Right ventricle myocardium superior (tissue), 1 donor: ENCODE measurements at regions not wholly inside any gene's neighbourhood (a gene's known extent, or its start where the extent isn't known, plus 50 kb on each side); places are given as distances from the start of the nearest gene placed in this dataset.

Experiments
- ATAC-seq: fragments of 200-7000 bp; cut with Tn5 transposase; one replicate; pipeline ENCODE4 v1.9.1; 2020; ENCODE audit warnings: mild to moderate bottlenecking; ENCODE audit not compliant: poor library complexity
- DNase-seq: peaks from one replicate; pipeline ENCODE4 v3.0.0-alpha.2; 2020
- intact Hi-C: fragments of 100-400 bp; cut with DNase I; formaldehyde crosslinking; loops from one replicate; pipeline ENCODE4 v1.11.2; 2022
- donor health status: DM: no; HTN: yes; CAD: no; lungs with severe emphysema.

DNA sequence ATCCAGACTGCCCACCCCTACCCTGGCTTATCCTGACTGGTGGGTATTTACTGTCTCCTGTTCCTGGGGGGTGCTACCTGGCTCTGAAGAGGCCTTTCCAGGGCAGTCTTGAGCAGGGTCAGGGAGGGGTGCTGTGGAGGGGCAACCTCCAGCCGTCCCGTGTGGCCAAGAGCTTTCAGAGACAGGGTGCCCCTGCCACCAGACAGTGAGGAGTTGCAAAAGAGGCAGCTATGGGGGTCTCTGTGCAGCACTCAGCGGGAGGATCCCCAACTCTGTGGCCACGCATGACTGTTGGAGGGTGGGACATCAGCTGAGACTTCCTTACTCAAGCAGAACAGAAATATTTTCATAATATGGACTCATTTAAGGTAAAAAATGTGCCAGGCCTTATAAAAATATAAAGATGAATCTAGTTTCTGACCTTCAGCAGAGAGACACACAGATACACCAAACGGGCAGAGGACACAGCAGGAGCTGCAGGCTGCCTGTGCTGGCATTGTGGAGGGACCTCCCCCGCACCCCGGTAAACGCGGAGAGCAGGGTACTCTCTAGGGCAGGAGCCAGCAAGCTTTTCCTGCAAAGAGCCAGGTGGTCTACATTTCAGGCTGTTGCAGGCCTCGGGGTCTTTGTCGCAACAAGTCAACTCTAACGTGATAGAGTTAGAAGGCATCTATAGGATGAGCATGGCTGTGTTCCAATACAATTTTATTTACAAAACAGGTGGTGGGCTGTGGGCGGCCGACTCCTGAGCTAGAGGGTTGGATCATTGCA, 252.6 kb downstream of the RHOU start:
- intact Hi-C loops = loop anchor here (10.0 kb wide), 1 partner anchor 243 kb away; no protein-coding TSS in a partner anchor
- ATAC-seq (no peak), DNase-seq (no peak)

DNA sequence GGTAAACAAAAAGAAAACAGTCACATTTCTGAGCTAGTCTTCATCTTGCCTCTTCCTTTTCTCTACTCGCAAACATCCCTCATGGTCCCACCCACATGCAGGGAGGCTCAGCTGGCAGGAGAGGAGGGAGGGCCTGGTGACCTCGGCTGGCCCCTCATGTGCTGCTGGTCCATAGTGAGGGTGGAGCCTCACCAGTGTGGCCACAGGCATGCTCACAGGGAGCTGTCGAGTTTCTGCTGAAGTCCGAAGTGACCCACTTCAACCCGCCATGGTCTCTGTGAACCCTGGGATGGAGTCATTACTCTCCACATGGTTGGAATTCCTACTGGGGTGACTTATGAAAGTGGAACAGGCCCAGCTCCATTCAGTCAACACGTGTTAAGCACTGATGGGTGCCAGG, 253.4 kb downstream of the RHOU start:
- intact Hi-C loops = loop anchor here (10.0 kb wide), 1 partner anchor 244 kb away; no protein-coding TSS in a partner anchor
- peak; percentile 10 for ATAC-seq
- peak; percentile 64 for DNase-seq

DNA sequence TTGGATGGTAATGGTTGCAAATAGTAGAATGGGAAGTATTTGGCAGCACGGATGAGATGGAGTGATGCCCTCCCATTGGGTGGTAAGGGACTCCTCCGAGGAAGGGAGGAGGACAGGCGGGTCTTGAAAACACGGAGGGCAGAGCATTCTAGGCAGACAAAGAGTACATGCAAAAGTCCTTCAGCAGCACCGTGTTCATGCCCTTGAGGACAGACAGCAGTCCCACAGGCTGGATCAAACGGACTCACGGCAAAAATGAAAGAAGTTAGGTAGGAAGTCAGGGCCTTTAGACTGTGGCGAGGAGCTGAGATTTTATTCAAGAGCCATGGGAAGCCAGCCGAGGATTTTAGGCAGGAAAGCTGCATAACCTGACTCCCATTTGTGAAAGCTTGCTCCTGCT, 253.9 kb downstream of the RHOU start:
- no peak for ATAC-seq
- no peak for DNase-seq
- intact Hi-C loops = loop anchor here (10.0 kb wide), 1 partner anchor 244 kb away; no protein-coding TSS in a partner anchor

DNA sequence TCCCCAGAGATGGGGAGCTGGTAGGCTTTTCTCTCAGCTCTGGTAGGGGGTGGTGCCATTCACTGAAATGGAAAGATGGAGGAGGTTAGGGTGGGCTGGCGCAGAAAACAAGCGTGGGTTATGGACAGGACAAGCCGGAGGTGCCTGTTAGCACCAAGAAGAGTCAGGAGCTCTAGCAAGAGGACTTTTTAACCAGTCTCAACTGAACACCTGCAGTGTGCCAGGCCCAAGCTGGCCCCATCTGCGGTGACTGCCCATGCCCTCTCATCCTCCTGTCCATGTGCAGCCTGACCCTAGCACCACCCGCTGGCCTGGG, 254.4 kb downstream of the RHOU start:
- DNase-seq = no peak
- intact Hi-C loops = loop anchor here (10.0 kb wide), 1 partner anchor 245 kb away; no protein-coding TSS in a partner anchor
- no peak for ATAC-seq

DNA sequence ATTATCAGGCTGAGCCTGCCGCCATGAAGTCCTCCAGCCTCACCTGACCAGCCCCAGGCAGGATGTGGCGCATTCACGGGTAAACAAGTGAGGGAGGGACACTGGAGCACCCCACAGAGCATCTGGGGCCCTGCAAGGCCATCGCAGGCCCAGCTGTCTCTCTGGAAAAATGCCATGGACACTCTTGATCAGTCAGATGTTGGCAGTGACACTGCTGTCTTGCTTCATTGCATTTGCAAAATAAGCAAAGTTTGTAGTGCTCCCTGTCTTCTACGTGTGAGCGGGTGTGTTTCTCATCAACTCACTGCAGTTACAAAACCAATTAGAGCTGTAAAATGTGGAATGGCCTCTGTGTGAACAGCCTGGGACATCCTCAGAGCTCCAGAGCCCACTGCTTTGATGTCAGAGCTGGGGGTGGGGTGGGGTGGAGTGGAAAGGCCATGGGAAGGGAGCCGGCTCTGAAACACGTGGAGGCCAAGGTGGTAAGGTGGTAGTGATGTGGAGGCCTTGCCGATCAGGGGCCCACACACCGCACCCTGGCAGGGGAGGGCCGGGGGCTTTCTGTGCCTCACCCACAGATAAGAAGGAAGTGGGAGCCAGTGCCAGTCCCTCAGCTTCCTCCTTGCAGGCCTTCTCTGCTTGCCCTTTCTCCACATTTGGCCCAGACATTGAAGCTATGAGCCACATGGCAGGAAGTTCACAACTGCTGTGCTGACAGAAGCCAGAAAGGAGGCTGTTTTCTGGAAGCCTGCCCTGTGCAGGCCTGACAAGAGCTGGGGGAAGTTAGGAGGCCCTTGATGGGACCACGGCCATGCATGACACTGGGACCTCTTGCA, 254.9 kb downstream of the RHOU start:
- intact Hi-C loops = loop anchor here (10.0 kb wide), 1 partner anchor 245 kb away; no protein-coding TSS in a partner anchor
- peak; percentile 87 for DNase-seq
- peak; percentile 83 for ATAC-seq

DNA sequence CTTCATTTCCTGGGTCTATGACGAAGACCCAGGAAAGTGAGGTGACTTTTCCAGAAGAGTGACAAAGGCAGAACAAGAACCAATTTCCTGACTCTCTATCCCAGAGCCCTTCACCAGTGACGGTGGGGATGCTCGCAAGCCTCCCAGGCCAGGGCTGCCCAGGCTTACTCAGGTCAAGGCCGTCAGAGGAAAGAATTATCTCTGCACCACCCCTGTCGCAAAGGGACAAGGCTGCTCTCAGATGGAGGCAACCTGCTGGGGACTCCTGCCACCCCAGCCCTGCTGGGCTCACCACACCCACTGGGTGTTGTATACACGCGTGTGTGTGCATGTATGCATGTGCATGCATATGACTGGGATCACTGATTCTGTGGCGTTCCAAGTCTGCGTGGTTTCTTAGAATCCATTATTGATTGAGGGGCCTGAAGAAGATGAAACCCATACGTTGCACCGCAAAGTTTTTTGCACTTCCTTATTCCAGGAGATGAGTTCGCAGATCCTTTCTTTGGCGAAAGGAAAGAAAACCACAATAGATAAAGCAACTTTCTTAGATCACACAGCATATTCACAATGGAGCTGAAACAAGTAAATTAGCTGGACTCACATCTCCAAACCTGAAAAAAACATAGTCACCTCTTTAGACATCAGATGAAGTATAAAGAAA, 255.8 kb downstream of the RHOU start:
- DNase-seq (no peak), ATAC-seq (no peak)
- intact Hi-C loops = no loop called here

DNA sequence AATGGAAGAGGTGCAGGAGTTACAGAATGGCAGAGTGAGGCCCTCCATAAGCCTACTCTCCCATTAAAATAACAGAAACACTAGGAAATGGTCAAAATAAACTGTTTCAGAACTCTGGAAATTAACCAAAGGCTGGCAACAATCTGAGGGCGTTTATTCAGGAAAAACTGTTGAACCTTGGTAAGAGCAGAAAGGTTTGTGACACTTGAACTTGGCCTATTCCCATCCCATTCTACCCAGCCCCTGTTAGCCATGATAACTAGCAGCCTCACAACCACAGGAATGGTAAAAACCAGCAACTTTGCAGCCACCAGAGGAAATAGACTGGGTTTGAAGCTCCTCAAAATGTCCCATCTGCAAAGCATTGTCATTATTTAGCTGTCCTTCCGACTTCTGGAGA, 256.8 kb downstream of the RHOU start:
- ATAC-seq (no peak), DNase-seq (no peak)
- intact Hi-C loops = no loop called here

DNA sequence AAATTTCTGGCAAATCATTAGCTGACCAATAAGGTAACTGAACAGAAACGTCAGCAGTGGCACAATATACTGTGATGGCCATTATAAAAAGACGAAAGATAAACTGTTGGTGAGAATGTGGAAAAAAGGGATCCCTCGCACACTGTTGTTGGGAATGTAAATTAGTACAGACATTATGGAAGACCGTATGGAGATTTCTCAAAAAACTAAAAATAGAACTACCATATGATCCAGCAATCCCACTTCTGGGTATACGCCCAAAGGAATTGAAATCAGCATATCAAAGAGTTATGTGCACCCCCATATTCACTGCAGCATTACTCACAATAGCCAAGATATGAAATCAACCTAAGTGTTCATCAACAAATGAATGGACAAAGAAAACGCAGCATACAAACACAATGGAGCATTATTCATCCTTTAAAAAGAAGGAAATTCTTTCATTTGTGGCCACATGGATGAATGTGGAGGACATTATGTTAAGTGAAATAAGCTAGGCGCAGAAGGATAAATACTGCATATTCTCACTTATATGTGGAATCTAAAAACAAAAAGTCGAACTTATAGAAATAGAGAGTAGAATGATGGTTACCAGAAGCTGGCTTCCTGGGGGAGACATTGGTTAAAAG, 257.7 kb downstream of the RHOU start:
- ATAC-seq = no peak
- intact Hi-C loops = no loop called here
- DNase-seq = no peak

DNA sequence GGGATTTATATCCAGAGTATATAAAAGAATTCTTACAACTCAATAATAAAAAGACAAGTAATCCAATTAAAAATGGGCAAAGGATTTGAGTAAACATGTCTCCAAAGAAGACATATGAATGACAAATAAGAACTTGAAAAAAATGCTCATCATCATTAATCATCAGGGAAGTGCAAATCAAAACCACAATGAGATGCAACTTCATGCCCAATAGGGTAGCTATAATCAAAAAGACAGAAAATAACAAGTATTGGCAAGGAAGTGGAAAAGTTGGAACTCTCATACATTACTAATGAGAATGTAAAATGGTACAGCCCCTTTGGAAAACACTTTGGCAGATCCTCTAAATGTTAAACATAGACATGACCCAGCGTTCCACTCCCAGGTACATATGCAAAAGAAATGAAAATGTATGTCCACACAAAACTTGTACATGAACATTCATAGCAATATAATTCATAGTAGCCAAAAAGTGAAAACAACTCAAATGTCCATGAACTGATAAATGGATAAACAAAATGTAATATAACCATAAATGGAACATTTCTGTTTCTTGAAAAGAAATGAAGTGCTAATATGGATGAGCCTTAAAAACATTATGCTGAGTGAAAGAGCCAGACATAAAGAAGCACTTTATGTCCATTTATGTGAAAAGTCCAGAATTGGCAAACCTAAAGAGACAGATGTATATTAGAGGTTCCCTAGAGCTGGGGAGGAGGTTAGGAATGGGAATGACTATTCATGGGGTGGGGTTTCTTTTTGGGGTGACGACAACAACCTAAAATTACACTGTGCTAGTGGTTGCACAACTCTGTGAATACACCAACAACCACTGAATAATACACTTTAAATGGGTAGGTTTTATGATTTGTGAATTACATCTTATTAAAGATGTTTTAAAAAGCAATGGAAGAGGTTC, 259.7 kb downstream of the RHOU start:
- DNase-seq (no peak), ATAC-seq (no peak)
- intact Hi-C loops = no loop called here

DNA sequence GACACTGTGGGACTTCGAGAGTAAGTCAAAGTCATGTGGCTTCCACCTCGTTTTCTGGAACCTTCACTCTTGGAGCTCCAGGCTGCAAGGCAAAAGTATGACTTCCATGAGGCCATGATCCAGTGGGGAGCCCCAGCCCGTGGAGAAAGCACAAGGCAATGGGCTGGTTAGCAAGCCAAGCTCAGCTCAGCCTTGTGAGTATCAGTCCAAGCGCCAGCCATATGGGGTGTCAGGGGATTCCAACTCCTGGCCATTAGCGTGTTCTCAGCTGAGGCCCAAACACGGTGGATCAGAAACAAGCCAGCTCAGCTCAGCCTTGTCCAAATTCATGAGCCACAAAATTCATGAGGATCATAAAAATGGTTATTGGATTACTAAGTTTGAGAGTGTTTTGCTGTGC, 261.0 kb downstream of the RHOU start:
- intact Hi-C loops = no loop called here
- ATAC-seq (no peak), DNase-seq (no peak)

DNA sequence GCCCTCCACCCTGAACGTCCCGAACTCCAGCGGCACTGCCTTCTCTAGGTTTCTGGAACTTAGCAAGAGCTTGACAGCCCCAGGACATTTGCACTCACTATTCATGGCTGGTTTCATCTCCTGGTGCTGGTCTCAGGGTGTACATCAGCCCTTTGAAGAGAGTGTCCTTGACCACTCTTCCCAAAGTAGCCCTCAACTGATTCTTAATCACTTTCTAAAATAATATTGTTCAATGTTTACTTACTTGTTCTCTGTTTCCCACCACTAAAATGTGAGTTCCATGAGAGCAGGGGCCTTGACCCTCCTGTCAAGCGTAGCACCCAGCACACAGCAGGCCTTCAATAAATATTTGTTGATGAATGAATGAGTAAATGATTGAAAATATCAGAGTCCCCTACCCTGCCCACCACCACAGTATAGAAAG, 262.5 kb downstream of the RHOU start:
- intact Hi-C loops = no loop called here
- DNase-seq = no peak
- ATAC-seq = no peak

DNA sequence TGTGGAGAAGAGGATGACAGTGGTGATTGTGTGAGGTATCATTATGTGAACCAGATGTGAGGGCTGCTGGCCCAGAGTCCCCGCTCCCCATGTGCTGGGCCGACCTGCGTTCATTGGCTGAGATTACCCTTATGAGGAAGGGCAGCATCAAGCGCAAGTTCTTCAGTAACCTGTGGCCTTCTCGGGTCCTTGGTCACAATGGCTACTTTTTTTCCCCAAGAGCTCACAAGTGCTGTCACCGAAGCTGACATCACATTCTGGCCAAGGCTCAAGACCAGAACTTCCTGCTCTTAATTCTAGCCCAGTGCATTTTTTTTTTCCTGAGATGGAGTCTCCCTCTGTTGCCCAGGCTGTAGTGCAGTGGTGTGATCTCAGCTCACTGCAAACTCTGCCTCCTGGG, 262.9 kb downstream of the RHOU start:
- intact Hi-C loops = no loop called here
- DNase-seq (no peak), ATAC-seq (peak; percentile 38)

DNA sequence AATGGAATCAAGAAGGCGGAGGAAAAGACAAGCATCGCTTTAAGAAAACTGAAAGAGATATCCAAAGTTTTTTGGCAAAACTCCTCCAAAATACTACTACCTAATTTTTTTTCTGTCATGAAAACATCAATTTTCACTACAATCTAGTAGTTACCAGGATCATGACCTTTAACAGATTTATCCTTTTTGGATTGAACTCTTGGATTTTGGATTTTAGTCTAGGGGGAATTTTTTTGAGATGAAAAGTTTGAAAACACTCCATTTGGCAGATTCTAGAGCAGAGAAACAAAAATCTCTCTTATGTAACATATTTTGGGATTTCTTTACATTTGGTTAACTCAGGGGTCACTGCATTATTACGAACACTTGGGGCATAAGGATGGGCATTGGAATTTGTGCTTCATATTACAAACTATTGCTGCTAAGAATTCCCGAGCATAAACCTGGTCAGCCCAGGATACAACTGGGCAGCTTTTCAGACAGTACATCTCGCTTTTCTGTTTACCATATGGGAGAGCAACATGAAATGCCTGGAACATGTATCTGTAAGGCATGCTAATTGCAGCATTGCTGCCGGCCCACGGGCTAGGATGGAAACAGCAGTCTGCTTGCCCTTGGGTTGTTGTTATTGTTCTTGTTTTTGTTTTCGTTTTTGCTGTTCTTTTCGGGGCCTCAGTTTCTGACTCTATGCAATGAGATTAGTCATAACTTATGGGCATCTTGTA, 264.3 kb downstream of the RHOU start:
- intact Hi-C loops = no loop called here
- DNase-seq (no peak), ATAC-seq (no peak)

DNA sequence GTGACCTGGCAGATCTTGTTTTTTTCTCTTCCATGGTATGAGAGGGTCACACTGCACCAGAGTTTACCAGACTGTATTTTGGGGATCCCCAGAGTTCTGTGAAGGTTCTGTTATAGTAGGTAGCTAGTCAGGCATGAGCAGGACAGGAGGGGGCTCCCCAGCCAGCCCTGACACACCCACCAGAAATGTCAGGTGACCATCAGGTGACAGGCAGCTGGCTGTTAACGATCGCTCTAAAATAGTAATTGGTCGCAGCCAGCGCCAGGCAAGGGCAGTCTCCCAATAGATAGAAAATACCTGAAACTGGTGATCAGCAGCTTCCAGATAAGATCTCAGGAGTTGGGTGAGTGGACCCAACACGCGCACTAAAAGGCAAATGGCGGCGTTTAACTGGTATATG, 264.9 kb downstream of the RHOU start:
- DNase-seq (no peak), ATAC-seq (no peak)
- intact Hi-C loops = no loop called here

DNA sequence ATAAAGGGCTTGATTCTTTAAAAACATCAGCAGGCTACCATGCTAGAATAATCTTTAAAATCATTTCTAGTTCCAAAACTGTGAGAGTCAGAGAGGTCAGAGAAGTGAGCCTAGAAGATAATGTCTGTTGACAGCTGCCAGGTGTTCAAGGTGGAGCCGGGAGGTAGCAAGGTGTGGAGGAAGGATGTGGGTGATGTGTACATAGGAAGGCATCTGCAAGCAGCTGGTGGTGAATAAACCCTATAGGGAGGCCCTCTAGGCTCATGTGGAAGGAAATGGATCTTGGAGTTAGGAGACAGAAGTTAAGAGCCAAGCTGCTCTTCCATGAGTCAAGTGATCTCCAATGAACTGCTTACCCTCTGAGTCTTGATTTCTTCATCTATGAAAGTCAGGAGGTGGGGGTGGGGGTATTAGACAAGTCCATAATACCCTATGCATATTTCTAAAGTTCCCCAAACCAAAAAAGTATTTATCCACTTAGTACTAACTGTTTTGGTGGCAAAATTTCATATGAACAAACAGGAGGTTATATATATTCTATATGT, 266.3 kb downstream of the RHOU start:
- intact Hi-C loops = no loop called here
- DNase-seq = no peak
- no peak for ATAC-seq

DNA sequence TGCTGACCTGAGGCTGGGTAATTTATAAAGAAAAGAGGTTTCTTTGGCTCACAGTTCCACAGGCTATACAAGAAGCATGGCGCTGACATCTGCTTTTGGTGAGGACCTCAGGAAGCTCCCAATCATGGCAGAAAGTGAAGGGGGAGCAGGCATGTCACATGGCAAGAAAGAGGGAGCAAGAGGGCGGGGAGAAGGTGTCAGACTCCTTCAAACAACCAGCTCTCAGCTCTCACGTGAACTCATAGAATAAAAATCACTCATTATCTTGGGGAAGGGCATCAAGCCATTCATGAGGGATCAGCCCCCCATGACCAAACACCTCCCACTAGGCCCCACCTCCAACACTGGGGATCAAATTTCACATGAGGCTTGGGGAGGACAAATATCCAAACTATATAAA, 266.8 kb downstream of the RHOU start:
- intact Hi-C loops = no loop called here
- ATAC-seq = no peak
- DNase-seq = no peak

DNA sequence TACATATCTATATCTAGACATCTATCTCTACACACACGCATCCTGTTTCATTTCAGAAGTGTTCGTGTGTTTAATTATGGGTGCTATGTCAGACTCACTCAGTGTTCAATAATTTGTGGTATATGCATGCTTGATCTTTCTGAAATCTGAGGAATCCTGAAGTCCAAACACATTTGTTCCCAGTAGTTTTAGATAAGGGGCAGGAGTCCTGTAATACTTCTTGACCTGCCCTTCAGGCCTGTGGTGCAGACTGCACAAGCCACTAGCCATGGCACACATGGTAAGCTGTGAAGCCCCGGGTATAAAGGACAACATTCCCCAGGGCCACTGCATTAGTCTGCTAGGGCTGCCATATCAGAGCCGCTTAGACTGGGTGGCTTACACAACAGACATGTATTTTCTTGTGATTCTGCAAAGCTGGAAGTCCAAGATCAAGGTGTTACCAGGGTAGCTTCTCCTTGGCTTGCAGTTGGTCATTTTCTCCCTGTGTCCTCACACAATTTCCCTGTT, 267.2 kb downstream of the RHOU start:
- intact Hi-C loops = no loop called here

More for the DNA sequence above, 267.2 kb downstream of the RHOU start:
- DNase-seq (no peak), ATAC-seq (no peak)
